ENCODE measurements at regions not wholly inside any gene's neighbourhood (a gene's known extent, or its start where the extent isn't known, plus 50 kb on each side); places are given as distances from the start of the nearest gene placed in this dataset.

GRCh38 chr15:26115229-26115943 lies 252.3 kb upstream of the ATP10A start:
- TF ChIP-seq CTCF (conservative IDR thresholded peaks at IDR 0.05) (no peak), EZH2 (IDR thresholded peaks at IDR 0.05; ENCODE audit: low read depth) (no peak)

Measured in PC-9 (cell line).